Upper lobe of left lung (tissue), 4 donors: ENCODE measurements at regions not wholly inside any gene's neighbourhood (a gene's known extent, or its start where the extent isn't known, plus 50 kb on each side); places are given as distances from the start of the nearest gene placed in this dataset.

Experiments used
- EP300 ChIP-seq, 4 donors: sonication (generic); formaldehyde crosslinking; IDR thresholded peaks; one replicate each; pipeline ENCODE4 v1.5.1; 2017; ENCODE audit warnings: antibody characterized with exemption in 4 of 4, control low read depth in 2 of 4
- POLR2A ChIP-seq, 4 donors: fragments of 450-650 bp; IDR thresholded peaks; one replicate each; pipeline ENCODE4 v1.5.1; 2016 to 2017; ENCODE audit warnings: antibody characterized with exemption in 4 of 4, mild to moderate bottlenecking in 2 of 4
- POLR2AphosphoS5 ChIP-seq, 2 donors: sonication (generic); formaldehyde crosslinking; IDR thresholded peaks; one replicate each; pipeline ENCODE4 v1.5.1; 2017; ENCODE audit warnings: antibody characterized with exemption in 2 of 2
- TF ChIP-seq, protein P1 (sequence below), 6 experiments: fragments of 450-650 bp in 4 of 6; fragments of 200-600 bp in 2 of 6; sonication (generic) in 2 of 6; IDR thresholded peaks; one replicate each; pipeline ENCODE4 v1.5.1; 2016 to 2019; ENCODE audit warnings: antibody characterized with exemption in 6 of 6

GRCh38 chr2:150209746-150210145 is 277.7 kb downstream of the RND3 start:
- TF ChIP-seq POLR2A (IDR thresholded peaks at IDR 0.05) (no peak), POLR2AphosphoS5 (IDR thresholded peaks at IDR 0.05) (no peak), EP300 (IDR thresholded peaks at IDR 0.05) (no peak)
- TF ChIP-seq, protein P1, sequence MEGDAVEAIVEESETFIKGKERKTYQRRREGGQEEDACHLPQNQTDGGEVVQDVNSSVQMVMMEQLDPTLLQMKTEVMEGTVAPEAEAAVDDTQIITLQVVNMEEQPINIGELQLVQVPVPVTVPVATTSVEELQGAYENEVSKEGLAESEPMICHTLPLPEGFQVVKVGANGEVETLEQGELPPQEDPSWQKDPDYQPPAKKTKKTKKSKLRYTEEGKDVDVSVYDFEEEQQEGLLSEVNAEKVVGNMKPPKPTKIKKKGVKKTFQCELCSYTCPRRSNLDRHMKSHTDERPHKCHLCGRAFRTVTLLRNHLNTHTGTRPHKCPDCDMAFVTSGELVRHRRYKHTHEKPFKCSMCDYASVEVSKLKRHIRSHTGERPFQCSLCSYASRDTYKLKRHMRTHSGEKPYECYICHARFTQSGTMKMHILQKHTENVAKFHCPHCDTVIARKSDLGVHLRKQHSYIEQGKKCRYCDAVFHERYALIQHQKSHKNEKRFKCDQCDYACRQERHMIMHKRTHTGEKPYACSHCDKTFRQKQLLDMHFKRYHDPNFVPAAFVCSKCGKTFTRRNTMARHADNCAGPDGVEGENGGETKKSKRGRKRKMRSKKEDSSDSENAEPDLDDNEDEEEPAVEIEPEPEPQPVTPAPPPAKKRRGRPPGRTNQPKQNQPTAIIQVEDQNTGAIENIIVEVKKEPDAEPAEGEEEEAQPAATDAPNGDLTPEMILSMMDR (IDR thresholded peaks at IDR 0.05), result no peak
